ENCODE measurements at regions not wholly inside any gene's neighbourhood (a gene's known extent, or its start where the extent isn't known, plus 50 kb on each side); places are given as distances from the start of the nearest gene placed in this dataset.
A peak's percentile ranks its signal among the peaks of the same experiment; 100 is the strongest.

GRCh38 chr6:11294228-11294627, 61.8 kb upstream of the NEDD9 start:
- Histone ChIP-seq H3K4me3 (replicated peaks in 1 of 3; ENCODE audit: low read depth in 2 of 3, low read length in 3 of 3) (no peak overlapping the region), H3K27ac (ENCODE audit: low read depth in 1 of 2, low read length in 2 of 2) (peak overlapping the region in 1 of 2 donors; percentile 9), H3K9me3 (replicated peaks in 1 of 2; ENCODE audit: control insufficient read depth in 1 of 2, insufficient read depth in 1 of 2, low read length in 2 of 2) (peaks cover 5 to 9% of the 10 kb centered on the region in 2 donors), H3K36me3 (replicated peaks in 1 of 2; ENCODE audit: control insufficient read depth in 1 of 2, insufficient read depth in 2 of 2, low read length in 2 of 2) (peaks cover 19 to 68% of the 10 kb centered on the region in 2 donors), H3K4me1 (ENCODE audit: control insufficient read depth in 1 of 2, insufficient read depth in 2 of 2, low read length in 2 of 2) (peaks cover 0 to 3% of the 10 kb centered on the region in 2 donors), H3K9ac (ENCODE audit: insufficient read depth, low read length, poor library complexity, severe bottlenecking) (no peak overlapping the region), H3K27me3 (ENCODE audit: control insufficient read depth in 2 of 2, insufficient read depth in 2 of 2, low read length in 2 of 2) (no peaks in the 10 kb centered on the region), H4K20me1 (ENCODE audit: insufficient read depth, low read length) (peaks cover 4% of the 10 kb centered on the region), H3K4me2 (replicated peaks; ENCODE audit: extremely low read depth, low read length, poor library complexity, severe bottlenecking) (no peak overlapping the region), H2AFZ (ENCODE audit: insufficient read depth, low read depth, low read length, poor library complexity, severe bottlenecking) (no peak overlapping the region), H3K79me2 (ENCODE audit: insufficient read depth, low read length) (no peaks in the 10 kb centered on the region)
- Mint-ChIP-seq H3K36me3 (peaks cover 69 to 72% of the 10 kb centered on the region in 2 donors), H3K4me1 (peaks cover 15% of the 10 kb centered on the region), H3K9me3 (peaks cover 7 to 20% (median 11%) of the 10 kb centered on the region in 7 donors), H3K27me3 (ENCODE audit: low read depth in 3 of 3) (peaks cover 0 to 2% (median 0%) of the 10 kb centered on the region in 3 donors), H3K4me3 (no peak overlapping the region), H3K27ac (peak overlapping the region; percentile 51 to 91 (median 72))
- intact Hi-C loops (cut with micrococcal nuclease): loop anchor here in 1 of 2 donors (10.0 kb wide), 1 partner anchor 49 kb away; no protein-coding TSS in a partner anchor
- peak; percentile 36 to 49 (median 38) for DNase-seq
- no CpG with 5 or more reads among the region's 3 CpGs for WGBS (ENCODE audit: insufficient coverage)
- no peak for TF ChIP-seq CTCF (IDR thresholded peaks at IDR 0.05)

- no peak for TF ChIP-seq CTCF (IDR thresholded peaks at IDR 0.05)
- peaks cover 15% of the 10 kb centered on the region for H3K4me1 Mint-ChIP-seq
- peaks cover 18 to 58% of the 10 kb centered on the region in 2 donors for H3K36me3 ChIP-seq (replicated peaks in 1 of 2; ENCODE audit: control insufficient read depth in 1 of 2, insufficient read depth in 2 of 2, low read length in 2 of 2)
- no peak overlapping the region for H3K9ac ChIP-seq (ENCODE audit: insufficient read depth, low read length, poor library complexity, severe bottlenecking)
- intact Hi-C loops (cut with micrococcal nuclease): loop anchor here in 1 of 2 donors (10.0 kb wide), 1 partner anchor 48 kb away; no protein-coding TSS in a partner anchor
- DNase-seq: peak in 1 of 3 donors; percentile 34
- H3K4me1 ChIP-seq (ENCODE audit: control insufficient read depth in 1 of 2, insufficient read depth in 2 of 2, low read length in 2 of 2): peaks cover 0 to 3% of the 10 kb centered on the region in 2 donors
- no peak overlapping the region for H3K4me3 ChIP-seq (replicated peaks in 1 of 3; ENCODE audit: low read depth in 2 of 3, low read length in 3 of 3)
- peaks cover 7 to 20% (median 11%) of the 10 kb centered on the region in 7 donors for H3K9me3 Mint-ChIP-seq
- peaks cover 62 to 69% of the 10 kb centered on the region in 2 donors for H3K36me3 Mint-ChIP-seq
- no peaks in the 10 kb centered on the region for H3K27me3 ChIP-seq (ENCODE audit: control insufficient read depth in 2 of 2, insufficient read depth in 2 of 2, low read length in 2 of 2)
- no peaks in the 10 kb centered on the region for H4K20me1 ChIP-seq (ENCODE audit: insufficient read depth, low read length)
- H3K4me3 Mint-ChIP-seq: no peak overlapping the region
- no peak overlapping the region for H3K27ac ChIP-seq (ENCODE audit: low read depth in 1 of 2, low read length in 2 of 2)
- no peak overlapping the region for H3K4me2 ChIP-seq (replicated peaks; ENCODE audit: extremely low read depth, low read length, poor library complexity, severe bottlenecking)
- peak overlapping the region in 1 of 7 donors; percentile 38 for H3K27ac Mint-ChIP-seq
- H3K27me3 Mint-ChIP-seq (ENCODE audit: low read depth in 3 of 3): peaks cover 0 to 2% (median 0%) of the 10 kb centered on the region in 3 donors
- no peaks in the 10 kb centered on the region for H3K79me2 ChIP-seq (ENCODE audit: insufficient read depth, low read length)
- H3K9me3 ChIP-seq (replicated peaks in 1 of 2; ENCODE audit: control insufficient read depth in 1 of 2, insufficient read depth in 1 of 2, low read length in 2 of 2): peaks cover 5 to 9% of the 10 kb centered on the region in 2 donors
- no peak overlapping the region for H2AFZ ChIP-seq (ENCODE audit: insufficient read depth, low read depth, low read length, poor library complexity, severe bottlenecking)
These were observed 60.2 kb upstream of the NEDD9 start for GRCh38 chr6:11292594-11293236.
